HepG2 (cell line): ENCODE measurements at regions not wholly inside any gene's neighbourhood (a gene's known extent, or its start where the extent isn't known, plus 50 kb on each side); places are given as distances from the start of the nearest gene placed in this dataset.

ENCODE experiments used
- ATAC-seq: fragments of 200-7000 bp; cut with Tn5 transposase; 3 replicates; pipeline ENCODE4 v1.9.1; 2020; ENCODE audit warnings: mild to moderate bottlenecking, moderate library complexity
- BruUV-seq: library from RNA; stranded (reverse); fragments of 400-500 nt; replicated peaks from 2 replicates; lab custom pipeline; 2021; lab: Mats Ljungman, UMichigan
- CTCF ChIA-PET: fragments of 300-600 bp; formaldehyde crosslinking; extraction: SDS; loops from one replicate; lab custom pipeline; 2021; ENCODE audit warnings: low total read pairs, inconsistent platforms, low intra/inter-chr PET ratio; lab: Yijun Ruan, JAX
- POLR2A ChIA-PET: fragments of 350-600 bp; sonication (Branson Sonifier 250); formaldehyde crosslinking; loops from one replicate; lab custom pipeline; 2020; ENCODE audit warnings: antibody characterized with exemption, inconsistent platforms; lab: Yijun Ruan, JAX
- DNase-seq: peaks from one replicate; pipeline ENCODE4 v3.0.0-alpha.2; 2015; ENCODE audit warnings: low spot score
- FAIRE-seq: peaks from 3 replicates; lab custom pipeline; 2011; peaks lifted over from hg19 to GRCh38; lab: Jason Lieb, UNC
- H2AFZ ChIP-seq: one replicate; pipeline ENCODE4 v1.6.1; 2011; ENCODE audit warnings: low read length, inconsistent platforms
- H3K27ac ChIP-seq: fragments of 300-600 bp; 3 replicates; pipeline ENCODE4 v1.8.0; 2011; ENCODE audit warnings: mixed run types, mild to moderate bottlenecking, mixed read lengths, low read length, inconsistent platforms; ENCODE audit not compliant: insufficient read depth; ENCODE audit errors: extremely low read length
- H3K27me3 ChIP-seq, 2 experiments: fragments of 200-600 bp in 1 of 2; 2 replicates in 1 of 2; 3 replicates in 1 of 2; pipeline versions ENCODE4 v1.6.0 to v1.8.0; 2011; ENCODE audit warnings: low read length in 2 of 2, mild to moderate bottlenecking in 2 of 2, moderate library complexity in 2 of 2, inconsistent platforms in 1 of 2; ENCODE audit not compliant: insufficient read depth in 2 of 2, control insufficient read depth in 1 of 2
- H3K36me3 ChIP-seq, 2 experiments: fragments of 200-600 bp in 1 of 2; replicated peaks in 1 of 2; 2 replicates in 1 of 2; 3 replicates in 1 of 2; pipeline versions ENCODE4 v1.5.1 to v1.8.0; 2011; ENCODE audit warnings: low read length in 2 of 2, inconsistent platforms in 1 of 2; ENCODE audit not compliant: insufficient read depth in 2 of 2, control insufficient read depth in 1 of 2
- H3K4me1 ChIP-seq: 2 replicates; pipeline ENCODE4 v1.5.1; 2012; ENCODE audit warnings: low read length, inconsistent platforms; ENCODE audit not compliant: insufficient read depth
- H3K4me2 ChIP-seq: 2 replicates; pipeline ENCODE4 v1.6.0; 2011; ENCODE audit warnings: low read depth, low read length, inconsistent platforms
- H3K4me3 ChIP-seq, 3 experiments: fragments of 200-600 bp in 1 of 3; sonication (generic), shearing (Covaris generic) in 1 of 3; replicated peaks in 1 of 3; 2 replicates each; pipeline ENCODE4 v1.5.1; 2011 to 2016; ENCODE audit warnings: low read length in 3 of 3, inconsistent platforms in 2 of 3, low read depth in 2 of 3, mild to moderate bottlenecking in 2 of 3, control low read depth in 1 of 3, mixed read lengths in 1 of 3; ENCODE audit not compliant: insufficient read depth in 1 of 3
- H3K79me2 ChIP-seq: one replicate; pipeline ENCODE4 v1.6.1; 2011; ENCODE audit warnings: low read length, inconsistent platforms; ENCODE audit not compliant: insufficient read depth
- H3K9ac ChIP-seq: 2 replicates; pipeline ENCODE4 v1.6.0; 2011; ENCODE audit warnings: mild to moderate bottlenecking, low read depth, low read length, inconsistent platforms; ENCODE audit not compliant: insufficient read depth
- H3K9me3 ChIP-seq: 2 replicates; pipeline ENCODE4 v1.5.1; 2012; ENCODE audit warnings: mild to moderate bottlenecking, low read length
- H4K20me1 ChIP-seq: 2 replicates; pipeline ENCODE4 v1.6.0; 2011; ENCODE audit warnings: inconsistent platforms, mild to moderate bottlenecking, low read length, moderate library complexity; ENCODE audit not compliant: insufficient read depth
- BATF2 ChIP-seq: sonication (generic); formaldehyde crosslinking; IDR thresholded peaks from 2 replicates; pipeline ENCODE4 v1.8.0; 2022; ENCODE audit warnings: mild to moderate bottlenecking, missing genetic modification reagents, moderate library complexity
- EHMT2 ChIP-seq: fragments of 200-600 bp; sonication (generic); IDR thresholded peaks from 2 replicates; pipeline ENCODE4 v1.7.0; 2017; ENCODE audit warnings: antibody characterized with exemption, low read depth, low read length, borderline replicate concordance
- FOSL1 ChIP-seq: sonication (generic); formaldehyde crosslinking; IDR thresholded peaks from 2 replicates; pipeline ENCODE4 v1.9.0; 2021; ENCODE audit warnings: missing genetic modification reagents, borderline replicate concordance
- FOXP1 ChIP-seq, 2 experiments: fragments of 450-650 bp in 1 of 2; IDR thresholded peaks; 2 replicates each; pipeline ENCODE4 v1.6.1; 2017 to 2018; ENCODE audit warnings: antibody characterized with exemption in 1 of 2
- GFI1 ChIP-seq: sonication (generic); formaldehyde crosslinking; IDR thresholded peaks from 2 replicates; pipeline ENCODE4 v1.5.0; 2020; ENCODE audit warnings: missing genetic modification reagents, mild to moderate bottlenecking, borderline replicate concordance
- GTF3A ChIP-seq: sonication (generic); formaldehyde crosslinking; conservative IDR thresholded peaks from 2 replicates; pipeline ENCODE4 v1.4.0; 2020; ENCODE audit warnings: mild to moderate bottlenecking, missing genetic modification reagents
- HMG20B ChIP-seq: conservative IDR thresholded peaks from 2 replicates; pipeline ENCODE4 v1.6.1; 2016; ENCODE audit warnings: missing genetic modification reagents, missing compliant biosample characterization
- NFRKB ChIP-seq: fragments of 450-650 bp; IDR thresholded peaks from 2 replicates; pipeline ENCODE4 v1.6.1; 2017
- SAFB2 ChIP-seq: sonication (generic); formaldehyde crosslinking; IDR thresholded peaks from 2 replicates; pipeline ENCODE4 v1.5.1; 2020; ENCODE audit warnings: missing genetic modification reagents, low read depth, mild to moderate bottlenecking, borderline replicate concordance
- SMYD3 ChIP-seq: sonication (generic); formaldehyde crosslinking; IDR thresholded peaks from 2 replicates; pipeline ENCODE4 v1.8.1; 2023; ENCODE audit warnings: mild to moderate bottlenecking, missing genetic modification reagents
- ZNF280B ChIP-seq: sonication (generic); formaldehyde crosslinking; IDR thresholded peaks from 2 replicates; pipeline ENCODE4 v1.5.0; 2020; ENCODE audit warnings: missing genetic modification reagents, mild to moderate bottlenecking, borderline replicate concordance
- ZNF572 ChIP-seq: sonication (generic); formaldehyde crosslinking; IDR thresholded peaks from 2 replicates; pipeline ENCODE4 v1.5.1; 2020; ENCODE audit warnings: mild to moderate bottlenecking, missing genetic modification reagents
- ZNF768 ChIP-seq: sonication (generic); formaldehyde crosslinking; IDR thresholded peaks from 2 replicates; pipeline ENCODE4 v1.4.0; 2020; ENCODE audit warnings: missing genetic modification reagents
- WGBS: methylation state at CpG from one replicate; pipeline ENCODE4 v1.1.6; 2017; ENCODE audit warnings: low lambda C conversion rate; 5-methylcytosine and 5-hydroxymethylcytosine counted together
- in situ Hi-C: cut with HindIII; loops from 2 replicates; pipeline ENCODE4 v1.10.0; 2017; ENCODE audit warnings: low pct_unique_long_range_greater_than_20kb; ENCODE audit not compliant: extremely low pct_ligation_motif_present
- intact Hi-C: fragments of 100-400 bp; cut with micrococcal nuclease; formaldehyde crosslinking; loops from one replicate; pipeline ENCODE4 v1.10.0; 2022; ENCODE audit not compliant: unreplicated experiment
- TF ChIP-seq, protein P1 (sequence below): sonication (generic); formaldehyde crosslinking; IDR thresholded peaks from 2 replicates; pipeline ENCODE4 v1.4.0; 2020; ENCODE audit warnings: mild to moderate bottlenecking, missing genetic modification reagents

- in situ Hi-C loops, result no loop called here
- H4K20me1 ChIP-seq, result no peaks in the 10 kb centered on the region
- ChIA-PET CTCF (no interaction called here), POLR2A (no interaction called here)
- FAIRE-seq, result no peak
- no peak overlapping the region for H3K9ac ChIP-seq
- no peak for ATAC-seq
- no peaks in the 10 kb centered on the region for H3K36me3 ChIP-seq
- H3K9me3 ChIP-seq, result no peaks in the 10 kb centered on the region
- no peak overlapping the region for H3K4me3 ChIP-seq
- H3K79me2 ChIP-seq, result no peaks in the 10 kb centered on the region
- H3K4me1 ChIP-seq, result no peaks in the 10 kb centered on the region
- H3K4me2 ChIP-seq, result no peak overlapping the region
- BruUV-seq, result no TSS peak
- no peak overlapping the region for H2AFZ ChIP-seq
- WGBS, result 3% methylated on average over 1 of the region's 1 CpG
- no peak overlapping the region for H3K27ac ChIP-seq
- H3K27me3 ChIP-seq, result no peaks in the 10 kb centered on the region
- TF ChIP-seq SMYD3 (CRISPR knock-in tag) (no peak), HMG20B (CRISPR knock-in tag) (no peak), ZNF768 (CRISPR knock-in tag) (no peak), GFI1 (CRISPR knock-in tag) (no peak), GTF3A (CRISPR knock-in tag) (no peak), FOSL1 (no peak), ZNF280B (CRISPR knock-in tag) (no peak), BATF2 (CRISPR knock-in tag) (no peak), EHMT2 (no peak), ZNF572 (CRISPR knock-in tag) (no peak), SAFB2 (CRISPR knock-in tag) (no peak), FOXP1 (IDR thresholded peaks at IDR 0.05) (no peak), FOXP1 (CRISPR knock-in tag; IDR thresholded peaks at IDR 0.05) (no peak), NFRKB (no peak)
- TF ChIP-seq, protein P1, sequence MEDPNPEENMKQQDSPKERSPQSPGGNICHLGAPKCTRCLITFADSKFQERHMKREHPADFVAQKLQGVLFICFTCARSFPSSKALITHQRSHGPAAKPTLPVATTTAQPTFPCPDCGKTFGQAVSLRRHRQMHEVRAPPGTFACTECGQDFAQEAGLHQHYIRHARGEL, result no peak
- TF ChIP-seq, all 625 proteins: peak for 0
- intact Hi-C loops, result no loop called here
- no peak for DNase-seq
These were observed 1262.6 kb downstream of the EFNA5 start for GRCh38 chr5:106408141-106408540.
